GM12878 (cell line): ENCODE measurements at regions not wholly inside any gene's neighbourhood (a gene's known extent, or its start where the extent isn't known, plus 50 kb on each side); places are given as distances from the start of the nearest gene placed in this dataset.

ENCODE experiments used
- ATAC-seq: fragments of 200-7000 bp; cut with Tn5 transposase; 3 replicates; pipeline ENCODE4 v1.9.1; 2020; ENCODE audit warnings: mild to moderate bottlenecking, moderate library complexity
- BruUV-seq: library from RNA; stranded (reverse); fragments of 400-500 nt; replicated peaks from 2 replicates; lab custom pipeline; 2021; lab: Mats Ljungman, UMichigan
- CTCF ChIA-PET: fragments of 300-600 bp; sonication (Branson Sonifier 250); formaldehyde crosslinking; extraction: SDS; loops from one replicate; lab custom pipeline; 2021; ENCODE audit warnings: inconsistent platforms; lab: Yijun Ruan, JAX
- POLR2A ChIA-PET: fragments of 350-600 bp; formaldehyde crosslinking; extraction: SDS; loops from one replicate; lab custom pipeline; 2021; ENCODE audit warnings: inconsistent platforms; lab: Charles Lee
- RAD21 ChIA-PET: fragments of 300-600 bp; sonication (Branson Sonifier 250); formaldehyde crosslinking; loops from one replicate; lab custom pipeline; 2023; ENCODE audit warnings: antibody characterized with exemption; ENCODE audit not compliant: unreplicated experiment; lab: Charles Lee
- SMC1A ChIA-PET: fragments of 300-600 bp; sonication (Branson Sonifier 250); formaldehyde crosslinking; loops from one replicate; lab custom pipeline; 2023; ENCODE audit not compliant: unreplicated experiment, uncharacterized antibody; lab: Charles Lee
- DNase-seq: peaks from one replicate; pipeline ENCODE4 v3.0.0-alpha.2; 2011; ENCODE audit warnings: low read depth, low spot score
- FAIRE-seq: peaks from 3 replicates; lab custom pipeline; 2011; peaks lifted over from hg19 to GRCh38; lab: Jason Lieb, UNC
- H2AFZ ChIP-seq: 2 replicates; pipeline ENCODE4 v1.6.0; 2011; ENCODE audit warnings: low read depth, low read length, control low read depth; ENCODE audit not compliant: control insufficient read depth
- H3K27ac ChIP-seq: 2 replicates; pipeline ENCODE4 v1.5.1; 2011; ENCODE audit warnings: control low read depth; ENCODE audit not compliant: control insufficient read depth, insufficient read depth
- H3K27me3 ChIP-seq, 2 experiments: replicated peaks in 1 of 2; 2 replicates each; pipeline versions ENCODE4 v1.6.0 to v1.6.1; 2011; ENCODE audit warnings: low read length in 1 of 2; ENCODE audit not compliant: control insufficient read depth in 2 of 2, insufficient read depth in 2 of 2
- H3K36me3 ChIP-seq, 2 experiments: 2 replicates each; pipeline ENCODE4 v1.5.1; 2011; ENCODE audit warnings: low read length in 1 of 2; ENCODE audit not compliant: control insufficient read depth in 2 of 2, insufficient read depth in 2 of 2
- H3K4me1 ChIP-seq: 2 replicates; pipeline ENCODE4 v1.6.1; 2011; ENCODE audit warnings: mild to moderate bottlenecking, low read length, moderate library complexity, mixed read lengths; ENCODE audit not compliant: control insufficient read depth, insufficient read depth
- H3K4me2 ChIP-seq: 2 replicates; pipeline ENCODE4 v1.6.0; 2011; ENCODE audit warnings: control low read depth; ENCODE audit not compliant: control insufficient read depth, insufficient read depth
- H3K4me3 ChIP-seq: fragments of 200-600 bp; sonication (generic); 2 replicates; pipeline ENCODE4 v1.5.1; 2016
- H3K79me2 ChIP-seq: 2 replicates; pipeline ENCODE4 v1.6.0; 2011; ENCODE audit warnings: low read length; ENCODE audit not compliant: control insufficient read depth, insufficient read depth
- H3K9ac ChIP-seq: 2 replicates; pipeline ENCODE4 v1.8.0; 2011; ENCODE audit warnings: low read length, control low read depth, mixed read lengths; ENCODE audit not compliant: control insufficient read depth, insufficient read depth
- H3K9me3 ChIP-seq: replicated peaks from 3 replicates; pipeline ENCODE4 v1.5.1; 2011; ENCODE audit warnings: mild to moderate bottlenecking, low read length; ENCODE audit not compliant: control insufficient read depth, insufficient read depth
- H4K20me1 ChIP-seq: 2 replicates; pipeline ENCODE4 v1.6.0; 2011; ENCODE audit not compliant: control insufficient read depth, insufficient read depth
- ATF7 ChIP-seq: fragments of 450-650 bp; IDR thresholded peaks from 2 replicates; pipeline ENCODE4 v1.6.1; 2016; ENCODE audit warnings: low read depth, mild to moderate bottlenecking
- BCL3 ChIP-seq: IDR thresholded peaks from 2 replicates; pipeline ENCODE4 v1.6.1; 2011; ENCODE audit warnings: borderline replicate concordance, low read depth, mild to moderate bottlenecking, moderate library complexity, low read length; ENCODE audit not compliant: insufficient read depth, poor library complexity, severe bottlenecking
- CHD1 ChIP-seq: IDR thresholded peaks from 2 replicates; pipeline ENCODE4 v1.6.1; 2012; ENCODE audit warnings: low read depth, low read length, improper control_type of control experiment
- E2F4 ChIP-seq: IDR thresholded peaks from 2 replicates; pipeline ENCODE4 v1.6.1; 2012; ENCODE audit warnings: low read depth, low read length, improper control_type of control experiment
- E4F1 ChIP-seq: fragments of 450-650 bp; IDR thresholded peaks from 2 replicates; pipeline ENCODE4 v1.6.1; 2018; ENCODE audit warnings: borderline replicate concordance, mild to moderate bottlenecking; ENCODE audit not compliant: partially characterized antibody
- EGR1 ChIP-seq, 2 experiments: IDR thresholded peaks; 1 replicate in 1 of 2; 2 replicates in 1 of 2; pipeline ENCODE4 v1.6.1; 2011 to 2012; ENCODE audit warnings: low read depth in 2 of 2, low read length in 2 of 2, borderline replicate concordance in 1 of 2, mild to moderate bottlenecking in 1 of 2, moderate library complexity in 1 of 2
- HDAC6 ChIP-seq: fragments of 200-600 bp; sonication (generic); IDR thresholded peaks from one replicate; pipeline ENCODE4 v1.8.0; 2017; ENCODE audit warnings: antibody characterized with exemption; ENCODE audit not compliant: unreplicated experiment
- HSF1 ChIP-seq: fragments of 150-350 bp; IDR thresholded peaks from 2 replicates; pipeline ENCODE4 v1.6.1; 2014; ENCODE audit warnings: mild to moderate bottlenecking, low read depth, low read length
- PRDM15 ChIP-seq: fragments of 450-650 bp; formaldehyde crosslinking; IDR thresholded peaks from 2 replicates; pipeline ENCODE4 v1.4.0; 2020; ENCODE audit warnings: mild to moderate bottlenecking, moderate library complexity
- RCOR1 ChIP-seq: conservative IDR thresholded peaks from 2 replicates; pipeline ENCODE4 v1.6.1; 2012; ENCODE audit warnings: low read depth, low read length, improper control_type of control experiment
- RELB ChIP-seq: fragments of 450-650 bp; IDR thresholded peaks from 2 replicates; pipeline ENCODE4 v1.6.1; 2017; ENCODE audit warnings: low read depth, mild to moderate bottlenecking, moderate library complexity
- WGBS: methylation state at CpG from one replicate; pipeline ENCODE4 v1.1.6; 2016; ENCODE audit warnings: low lambda C conversion rate; ENCODE audit not compliant: insufficient replicate concordance, insufficient coverage; ENCODE audit errors: missing lambda C conversion rate; 5-methylcytosine and 5-hydroxymethylcytosine counted together
- in situ Hi-C: fragments of 300-500 bp; cut with MboI; formaldehyde crosslinking; loops from 9 replicates; pipeline ENCODE4 v1.14.3; 2018; ENCODE audit warnings: mixed read lengths
- intact Hi-C: fragments of 100-400 bp; cut with micrococcal nuclease; formaldehyde crosslinking; loops from one replicate; pipeline ENCODE4 v1.14.2; 2022; ENCODE audit not compliant: unreplicated experiment

GRCh38 chr5:99589424-99589823 lies 660.6 kb upstream of the CHD1 start:
- ATAC-seq = no peak
- ChIA-PET SMC1A (no interaction called here), RAD21 (no interaction called here), CTCF (no interaction called here), POLR2A (no interaction called here)
- Histone ChIP-seq H3K9ac (no peak overlapping the region), H3K79me2 (no peaks in the 10 kb centered on the region), H3K9me3 (no peaks in the 10 kb centered on the region), H3K4me1 (no peaks in the 10 kb centered on the region), H3K4me2 (no peak overlapping the region), H4K20me1 (no peaks in the 10 kb centered on the region), H3K27me3 (no peaks in the 10 kb centered on the region), H3K27ac (no peak overlapping the region), H3K4me3 (no peak overlapping the region), H2AFZ (no peak overlapping the region), H3K36me3 (no peaks in the 10 kb centered on the region)
- in situ Hi-C loops = no loop called here
- TF ChIP-seq HDAC6 (no peak), EGR1 (IDR thresholded peaks at IDR 0.05; ENCODE audit: borderline replicate concordance in 1 of 2, low read depth in 2 of 2, low read length in 2 of 2) (no peak), ATF7 (no peak), PRDM15 (CRISPR knock-in tag) (no peak), CHD1 (no peak), RCOR1 (no peak), RELB (no peak), E2F4 (no peak), HSF1 (no peak), BCL3 (no peak), E4F1 (no peak)
- no peak for DNase-seq
- BruUV-seq = no TSS peak
- intact Hi-C loops = no loop called here
- 29% methylated on average over 1 of the region's 1 CpG for WGBS
- FAIRE-seq = no peak
